WERI-Rb-1 (cell line): ENCODE measurements at regions not wholly inside any gene's neighbourhood (a gene's known extent, or its start where the extent isn't known, plus 50 kb on each side); places are given as distances from the start of the nearest gene placed in this dataset.

ENCODE experiments used
- DNase-seq: peaks from one replicate; pipeline ENCODE4 v3.0.0-alpha.2; 2020
- H3K27ac ChIP-seq: fragments of 250-450 bp; sonication (Bioruptor Pico); 2 replicates; pipeline ENCODE4 v1.5.1; 2020; ENCODE audit warnings: mild to moderate bottlenecking, moderate library complexity
- H3K27me3 ChIP-seq: fragments of 250-450 bp; sonication (Bioruptor Pico); 2 replicates; pipeline ENCODE4 v1.5.1; 2021; ENCODE audit warnings: mild to moderate bottlenecking, low read depth, moderate library complexity; ENCODE audit not compliant: insufficient read depth, severe bottlenecking
- H3K36me3 ChIP-seq: fragments of 250-450 bp; sonication (Bioruptor Pico); 2 replicates; pipeline ENCODE4 v1.5.1; 2020; ENCODE audit warnings: mild to moderate bottlenecking, moderate library complexity
- H3K4me3 ChIP-seq: 2 replicates; pipeline ENCODE4 v1.5.1; 2011; ENCODE audit warnings: low read depth, mild to moderate bottlenecking, control low read depth, low read length
- H3K9me3 ChIP-seq: fragments of 250-450 bp; sonication (Bioruptor Pico); 2 replicates; pipeline ENCODE4 v1.5.1; 2021; ENCODE audit warnings: mild to moderate bottlenecking, moderate library complexity; ENCODE audit not compliant: severe bottlenecking
- CTCF ChIP-seq: IDR thresholded peaks from 2 replicates; pipeline ENCODE4 v1.5.1; 2011; ENCODE audit warnings: low read depth, mild to moderate bottlenecking, control low read depth, inconsistent platforms, low read length

DNA sequence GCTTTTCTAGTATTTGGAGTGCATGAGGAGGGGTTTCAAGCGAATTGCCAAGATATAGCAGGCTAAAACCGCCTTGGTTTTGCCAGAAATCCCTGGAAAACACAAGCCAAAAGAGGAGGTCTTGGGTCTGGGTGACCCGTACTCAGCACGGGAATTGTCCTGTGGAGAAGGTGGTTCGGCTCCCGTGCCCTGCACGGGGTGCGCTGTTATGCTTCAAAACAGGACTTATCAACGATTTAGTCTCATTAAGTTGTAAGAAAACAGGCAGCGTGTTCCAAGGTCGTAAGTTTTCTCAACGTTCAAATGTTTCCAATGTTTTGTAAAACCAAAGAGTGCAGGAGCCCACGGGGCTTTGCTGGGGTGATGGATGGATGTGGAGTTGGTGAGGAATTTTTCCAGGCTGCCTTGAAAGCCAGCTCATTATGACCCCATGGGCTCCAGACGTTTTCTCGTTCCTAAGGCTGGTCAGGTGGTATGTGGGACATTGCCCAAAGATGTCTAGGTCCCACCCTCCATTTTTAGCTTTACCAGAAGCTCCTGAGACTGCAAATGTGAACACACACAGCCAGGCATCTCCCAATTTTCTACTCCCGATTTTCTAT is 75.4 kb upstream of the CLDN14 start:
- no peaks in the 10 kb centered on the region for H3K9me3 ChIP-seq
- H3K27ac ChIP-seq: no peak overlapping the region
- H3K27me3 ChIP-seq: no peaks in the 10 kb centered on the region
- TF ChIP-seq CTCF: no peak
- DNase-seq: no peak
- no peaks in the 10 kb centered on the region for H3K36me3 ChIP-seq
- H3K4me3 ChIP-seq: no peak overlapping the region

DNA sequence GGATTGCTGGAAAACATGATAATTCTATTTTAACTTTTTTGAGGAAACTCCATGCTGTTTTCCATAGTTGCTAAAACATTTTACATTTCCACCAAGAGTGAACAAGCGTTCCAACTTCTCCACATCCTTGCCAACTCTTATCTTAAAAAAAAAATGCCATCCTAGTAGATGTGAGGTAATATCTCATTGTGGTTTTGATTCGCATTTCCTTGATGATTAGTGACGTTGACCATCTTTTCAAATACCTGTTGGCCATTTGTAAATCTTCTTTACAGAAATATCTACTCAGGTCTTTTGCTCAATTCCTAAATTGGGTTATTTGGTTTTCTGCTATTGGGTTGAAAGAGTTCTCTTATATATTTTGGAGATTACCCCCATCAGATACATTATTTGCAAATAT is 77.4 kb upstream of the CLDN14 start:
- Histone ChIP-seq H3K27me3 (no peaks in the 10 kb centered on the region), H3K36me3 (no peaks in the 10 kb centered on the region), H3K4me3 (no peak overlapping the region)

DNA sequence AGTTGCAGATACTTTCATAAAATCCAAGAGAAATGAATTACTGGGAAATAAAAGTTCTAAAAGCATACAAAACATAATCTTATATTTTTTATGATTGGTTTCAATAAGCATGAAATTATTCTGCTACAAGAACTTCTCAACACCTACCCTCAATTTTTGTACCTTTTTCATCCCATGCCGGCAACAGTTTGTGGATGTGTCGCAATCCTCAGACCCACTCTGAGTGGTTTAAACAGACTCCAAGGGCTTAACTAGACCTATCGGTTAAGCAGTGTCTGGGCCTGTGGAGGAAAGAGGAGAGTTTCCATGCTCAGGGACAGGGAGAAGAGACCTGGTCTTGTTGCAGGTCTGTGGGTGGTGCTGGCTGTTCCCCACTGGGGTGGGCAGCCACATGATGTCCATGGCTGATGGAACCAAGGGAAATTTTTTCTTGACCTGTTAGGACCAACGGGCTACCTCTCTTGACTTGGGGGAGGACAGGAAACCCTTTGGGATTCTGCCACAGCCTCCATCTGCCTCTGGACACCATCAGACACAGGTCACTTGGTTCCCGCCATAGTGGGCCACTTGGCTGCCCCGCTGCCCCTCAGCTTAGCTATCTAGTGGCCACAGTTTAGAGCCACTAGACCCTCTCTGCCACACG is 81.1 kb upstream of the CLDN14 start:
- Histone ChIP-seq H3K4me3 (no peak overlapping the region), H3K36me3 (no peaks in the 10 kb centered on the region), H3K9me3 (peaks cover 10% of the 10 kb centered on the region), H3K27me3 (no peaks in the 10 kb centered on the region), H3K27ac (no peak overlapping the region)
- DNase-seq: no peak
- no peak for TF ChIP-seq CTCF

More for the DNA sequence above, 77.4 kb upstream of the CLDN14 start:
- Histone ChIP-seq H3K27ac (no peak overlapping the region), H3K9me3 (no peaks in the 10 kb centered on the region)
- no peak for TF ChIP-seq CTCF
- DNase-seq: no peak

DNA sequence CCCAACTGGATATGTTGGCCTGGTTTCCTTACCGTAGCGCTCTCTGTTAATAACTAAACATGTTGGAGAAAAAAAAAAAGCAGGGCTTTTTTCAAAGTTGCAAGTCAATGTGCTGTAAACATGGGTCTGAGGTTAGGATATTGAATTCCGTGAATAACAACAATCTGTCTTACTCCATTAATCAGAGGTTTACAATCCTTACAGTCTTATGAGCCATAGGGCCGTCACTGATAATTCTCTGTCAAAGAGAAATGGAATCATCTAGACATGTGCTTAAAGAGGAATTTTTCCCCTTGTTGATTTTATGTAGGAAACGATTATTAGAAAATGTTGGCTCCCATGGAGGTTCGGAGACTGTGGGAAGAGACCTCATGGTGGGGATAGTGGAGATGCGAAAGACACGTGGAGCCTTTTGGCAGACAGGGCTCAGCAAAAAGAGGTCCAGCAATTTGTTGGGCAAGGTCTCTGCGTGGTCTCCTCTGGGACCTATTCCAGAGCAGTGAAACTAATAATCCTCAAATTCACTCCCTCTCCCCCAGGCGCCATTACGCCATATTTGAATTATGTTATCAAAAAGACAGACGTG is 83.5 kb upstream of the CLDN14 start:
- TF ChIP-seq CTCF: no peak
- no peak overlapping the region for H3K4me3 ChIP-seq
- H3K27me3 ChIP-seq: no peaks in the 10 kb centered on the region
- H3K36me3 ChIP-seq: no peaks in the 10 kb centered on the region
- no peak for DNase-seq
- peaks cover 10% of the 10 kb centered on the region for H3K9me3 ChIP-seq
- no peak overlapping the region for H3K27ac ChIP-seq

- Histone ChIP-seq H3K4me3 (no peak overlapping the region), H3K27me3 (no peaks in the 10 kb centered on the region), H3K27ac (no peak overlapping the region), H3K9me3 (peaks cover 10% of the 10 kb centered on the region), H3K36me3 (no peaks in the 10 kb centered on the region)
- no peak for TF ChIP-seq CTCF
- no peak for DNase-seq
These were observed 84.7 kb upstream of the CLDN14 start for GRCh38 chr21:36564647-36565046.
